NCI-H345 treated with DMSO at 0.1 percent for 48 hours (cell line): ENCODE measurements at regions not wholly inside any gene's neighbourhood (a gene's known extent, or its start where the extent isn't known, plus 50 kb on each side); places are given as distances from the start of the nearest gene placed in this dataset.
A peak's percentile ranks its signal among the peaks of the same experiment; 100 is the strongest.
"Not testable (repeated sequence)": the region's sequence is repeated elsewhere in the genome, so short reads cannot be mapped to it uniquely, and the experiment has no call there.

Experiments used
- DNase-seq: peaks from one replicate; lab custom pipeline; 2025; ENCODE audit not compliant: unreplicated experiment; lab: John Stamatoyannopoulos, UW

DNA sequence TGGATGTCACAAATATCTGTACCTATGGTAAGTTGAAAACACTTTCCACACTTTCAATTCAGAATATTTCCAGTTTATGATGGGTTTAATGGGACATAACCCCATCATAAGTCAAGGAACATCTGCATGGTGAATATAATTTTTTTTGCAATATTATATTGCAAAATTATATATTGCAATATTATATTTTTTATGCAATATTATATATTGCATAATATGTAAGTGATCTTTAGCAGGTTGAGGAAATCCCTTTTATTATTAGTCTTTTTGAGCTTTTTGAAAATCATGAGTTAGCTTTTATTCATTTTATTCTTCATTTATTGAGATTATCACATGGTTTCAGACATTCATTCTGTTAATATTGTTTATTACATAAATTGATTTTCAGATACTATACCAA, 342.2 kb upstream of the GALNT5 start:
- no peak for DNase-seq

DNA sequence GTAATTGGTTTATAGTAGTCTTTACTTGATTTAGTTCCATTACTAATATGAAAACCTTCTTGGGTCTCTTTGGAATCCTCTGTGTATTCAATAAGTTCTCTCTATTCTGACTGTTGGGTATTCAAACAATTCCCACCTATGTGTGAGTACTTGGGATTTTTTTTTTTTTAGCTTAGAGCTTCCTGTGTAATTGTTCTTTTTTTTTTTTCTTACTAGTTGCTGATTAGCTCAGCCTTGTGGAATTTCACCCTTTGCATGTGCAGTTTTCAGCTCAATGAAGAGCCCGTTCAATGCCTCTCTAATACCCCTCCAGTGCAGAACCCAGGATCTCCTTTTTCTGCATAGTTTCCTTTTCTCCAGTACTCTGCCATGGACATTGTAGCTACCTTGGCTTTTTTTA, 339.1 kb upstream of the GALNT5 start:
- DNase-seq: no peak

DNA sequence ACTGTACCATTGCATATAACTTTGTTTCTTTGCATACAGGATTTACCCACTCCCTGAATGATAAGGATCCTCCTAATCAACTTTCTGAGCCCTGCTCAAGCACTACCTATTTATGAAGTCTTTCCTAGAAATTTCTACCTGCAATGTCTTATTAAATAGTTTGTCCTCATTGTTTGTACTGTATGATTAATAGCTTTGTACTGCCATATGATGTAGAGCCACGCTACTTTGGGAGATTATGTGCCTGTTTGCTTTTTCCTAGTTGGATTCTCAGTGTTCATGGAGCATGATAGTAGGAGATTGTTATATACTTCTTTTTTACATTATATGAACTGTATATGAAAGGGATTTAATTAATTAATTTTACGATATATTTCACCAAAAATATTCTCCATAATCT, 327.1 kb upstream of the GALNT5 start:
- no peak for DNase-seq

DNA sequence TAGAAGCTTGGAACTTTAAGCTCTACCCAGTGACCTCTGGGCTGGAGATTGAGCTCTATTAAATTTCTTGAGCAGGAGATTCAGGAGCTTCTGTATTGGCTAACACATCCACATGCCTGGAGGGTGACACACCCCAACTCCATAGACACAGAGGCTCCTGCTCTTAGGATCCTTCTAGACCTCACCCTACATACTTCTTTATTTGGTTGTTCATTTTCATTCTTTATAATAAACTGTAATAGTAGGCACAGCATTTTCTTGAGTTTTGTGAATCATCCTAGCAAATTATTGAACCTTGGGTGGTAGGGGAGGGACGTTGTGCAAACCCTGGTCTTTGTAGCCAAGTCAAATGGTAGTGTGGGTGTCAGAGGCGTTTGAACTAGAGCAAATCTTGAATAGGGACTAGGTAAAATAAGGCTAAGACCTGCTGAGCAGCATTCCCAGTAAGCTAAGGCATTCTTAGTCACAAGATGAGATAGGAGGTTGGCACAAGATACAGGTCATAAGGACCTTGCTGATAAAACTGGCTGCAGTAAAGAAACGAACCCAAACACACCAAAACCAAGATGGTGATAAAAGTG, 323.8 kb upstream of the GALNT5 start:
- no peak for DNase-seq

DNA sequence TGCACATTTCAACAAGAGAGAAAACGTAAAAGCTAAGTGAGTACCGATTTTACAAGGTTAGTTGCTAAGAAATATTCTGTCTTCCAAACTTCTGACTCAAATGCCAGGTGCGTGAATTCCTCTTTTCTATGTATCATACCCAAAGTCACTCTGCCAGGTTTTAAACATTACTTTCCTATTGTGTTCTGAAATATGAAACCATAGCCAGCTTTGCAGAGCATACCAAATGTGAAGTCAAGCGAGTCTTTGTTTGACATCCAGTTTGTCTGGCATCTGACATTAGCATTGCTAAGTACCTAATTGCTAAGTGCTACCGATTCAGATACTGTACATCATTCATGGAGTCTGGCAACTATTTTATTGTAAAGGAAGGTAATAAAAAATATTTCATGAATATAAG, 321.9 kb upstream of the GALNT5 start:
- peak; percentile 80 for DNase-seq

DNA sequence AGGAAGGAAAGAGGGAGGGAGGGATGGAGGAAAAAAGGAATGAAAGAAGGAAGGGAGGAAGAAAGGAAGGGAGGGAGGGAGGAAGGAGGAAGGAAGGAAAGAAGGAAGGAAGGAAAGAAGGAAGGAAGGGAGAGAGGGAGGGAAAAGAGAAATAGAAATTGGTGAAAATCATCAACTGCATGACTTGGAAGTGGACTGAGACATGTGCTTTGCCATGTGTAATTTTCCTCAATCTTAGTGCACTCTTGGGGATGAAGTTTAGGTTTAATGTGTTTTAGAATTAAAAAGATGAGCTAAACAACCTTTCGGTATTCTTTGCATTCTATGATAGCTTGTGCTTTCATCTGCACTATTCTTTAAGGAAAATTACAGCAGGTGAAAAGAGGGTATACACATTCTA, 320.1 kb upstream of the GALNT5 start:
- DNase-seq: no peak

DNA sequence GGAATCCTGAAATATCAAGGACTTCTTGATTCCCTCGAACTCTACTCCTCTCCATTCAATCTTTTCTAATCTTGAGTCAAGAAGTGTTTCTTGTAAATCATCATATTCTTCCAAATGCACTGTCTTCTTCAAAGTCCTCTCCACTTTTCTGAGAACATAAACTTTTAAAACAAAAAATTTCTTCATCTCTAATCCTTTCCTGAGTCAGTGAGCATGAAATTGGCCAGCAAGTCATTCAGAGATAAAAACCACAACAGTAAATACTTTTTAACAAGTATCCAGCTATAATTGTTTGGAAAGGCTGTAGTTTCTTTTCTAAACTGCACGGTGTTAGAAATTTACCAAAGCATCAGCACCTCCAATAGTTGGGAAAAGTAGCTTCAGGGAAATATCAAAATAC, 312.6 kb upstream of the GALNT5 start:
- no peak for DNase-seq

DNA sequence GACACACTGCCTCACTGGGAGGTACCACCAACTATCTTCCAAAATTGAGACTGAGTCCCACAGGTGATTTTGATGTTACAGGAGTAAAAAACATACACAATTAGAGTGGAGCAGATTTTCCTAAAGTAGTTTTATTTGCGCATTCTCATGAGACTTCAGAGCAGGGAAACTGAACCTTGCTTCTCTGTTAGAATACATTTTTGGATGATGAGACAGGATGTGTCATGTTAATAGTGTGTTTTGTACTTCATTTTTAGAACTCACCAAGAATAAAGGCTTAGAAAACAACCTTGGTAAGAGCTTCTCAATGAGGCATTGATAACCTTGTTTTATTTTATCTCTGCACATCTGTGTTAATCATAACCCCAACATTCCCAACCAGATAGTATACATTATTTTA, 310.2 kb upstream of the GALNT5 start:
- no peak for DNase-seq

DNA sequence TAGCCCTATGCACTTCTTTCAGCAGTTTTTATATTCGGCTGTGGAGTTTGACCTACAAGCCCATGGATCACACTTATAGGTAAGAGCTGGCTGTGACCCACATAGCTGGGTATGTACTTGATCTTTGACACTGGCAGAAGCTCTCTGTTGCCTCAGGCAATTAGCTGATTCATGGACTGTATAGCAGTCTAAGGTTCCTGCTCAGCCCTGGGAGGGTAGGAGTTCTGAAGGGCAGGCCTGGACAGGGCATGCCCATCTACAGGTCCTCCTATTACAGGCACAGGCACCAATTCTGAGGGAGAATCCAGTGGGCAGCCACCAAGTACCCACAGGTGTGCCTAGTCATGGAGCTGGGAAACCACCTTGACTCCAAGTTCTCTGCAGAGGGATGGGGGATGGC, 301.8 kb upstream of the GALNT5 start:
- no peak for DNase-seq

DNA sequence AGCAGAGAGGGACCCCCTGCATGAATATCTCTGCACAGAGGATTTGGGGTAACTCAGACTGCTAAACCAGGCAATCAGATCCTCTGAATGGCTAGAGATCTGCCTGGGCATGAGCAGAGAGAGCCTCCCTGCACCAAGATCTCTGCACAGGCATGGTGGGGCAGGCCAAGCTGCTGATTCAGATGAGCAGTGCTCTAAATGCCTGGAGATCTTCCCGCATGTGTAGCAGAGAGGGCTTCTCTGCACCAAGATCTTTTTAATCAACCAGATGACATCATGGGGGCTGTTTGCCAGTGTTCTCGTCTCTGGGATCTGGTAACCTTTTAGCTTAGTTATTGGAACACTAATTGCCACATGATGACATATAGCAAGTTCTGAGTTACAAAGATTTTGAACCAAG, 301.3 kb upstream of the GALNT5 start:
- DNase-seq: no peak

DNA sequence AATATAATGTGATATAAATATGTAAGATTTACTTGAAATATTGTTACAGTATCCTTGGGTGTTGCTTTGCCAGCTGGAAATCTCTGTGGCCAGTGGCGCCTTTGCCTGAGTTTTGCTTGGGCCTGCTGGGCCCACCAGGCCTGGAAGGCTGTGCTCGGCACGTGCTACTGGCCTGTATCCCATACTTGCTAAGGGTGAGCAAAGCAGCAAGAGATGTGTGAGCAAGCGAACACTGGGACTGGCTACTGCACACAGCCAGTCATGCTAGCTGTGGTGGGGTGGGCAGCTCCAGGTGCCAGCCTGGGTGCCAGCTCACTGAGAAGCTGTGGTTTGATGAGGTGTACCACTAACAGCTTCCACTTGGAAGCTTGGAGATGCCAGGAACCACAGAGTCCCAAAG, 299.1 kb upstream of the GALNT5 start:
- no peak for DNase-seq

DNA sequence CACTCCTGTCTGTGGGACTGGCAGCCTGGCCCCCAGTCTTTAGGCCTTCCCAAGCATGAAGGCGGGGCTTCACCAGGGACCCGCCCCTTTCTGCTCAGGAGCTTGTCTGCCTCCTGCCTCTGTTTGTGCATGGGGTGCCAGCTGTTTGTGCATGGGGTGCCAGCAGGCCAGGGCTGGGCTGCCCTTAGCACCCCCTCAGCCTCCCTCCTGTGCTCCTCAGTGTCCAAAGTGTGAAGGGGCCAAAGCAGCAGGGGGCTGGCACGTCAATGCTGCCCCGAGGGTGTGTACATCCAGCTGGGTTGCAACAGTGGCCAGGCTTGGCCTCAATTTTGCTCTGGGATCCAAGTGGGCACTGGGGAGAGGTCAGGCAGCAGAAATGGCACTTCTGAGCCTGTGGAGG, 298.0 kb upstream of the GALNT5 start:
- no peak for DNase-seq

DNA sequence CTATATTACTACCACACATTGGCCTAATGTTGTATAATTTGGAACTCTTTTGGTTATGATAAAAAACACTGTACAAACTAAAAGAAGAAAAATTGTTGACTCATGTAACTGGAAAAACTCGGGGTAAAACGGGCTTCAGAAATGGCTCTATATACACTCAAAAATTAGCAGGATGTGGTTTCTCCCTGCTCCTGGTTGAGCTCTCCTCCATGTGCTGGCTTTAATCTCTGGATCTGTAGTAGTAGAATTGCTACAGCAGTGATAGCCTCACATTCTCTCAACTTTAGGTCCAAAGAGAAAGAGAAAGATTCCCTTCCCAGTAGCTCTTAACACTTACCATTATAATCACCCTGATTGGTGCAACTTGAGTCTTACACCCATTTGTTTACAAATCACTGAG, 274.9 kb upstream of the GALNT5 start:
- DNase-seq: no peak

DNA sequence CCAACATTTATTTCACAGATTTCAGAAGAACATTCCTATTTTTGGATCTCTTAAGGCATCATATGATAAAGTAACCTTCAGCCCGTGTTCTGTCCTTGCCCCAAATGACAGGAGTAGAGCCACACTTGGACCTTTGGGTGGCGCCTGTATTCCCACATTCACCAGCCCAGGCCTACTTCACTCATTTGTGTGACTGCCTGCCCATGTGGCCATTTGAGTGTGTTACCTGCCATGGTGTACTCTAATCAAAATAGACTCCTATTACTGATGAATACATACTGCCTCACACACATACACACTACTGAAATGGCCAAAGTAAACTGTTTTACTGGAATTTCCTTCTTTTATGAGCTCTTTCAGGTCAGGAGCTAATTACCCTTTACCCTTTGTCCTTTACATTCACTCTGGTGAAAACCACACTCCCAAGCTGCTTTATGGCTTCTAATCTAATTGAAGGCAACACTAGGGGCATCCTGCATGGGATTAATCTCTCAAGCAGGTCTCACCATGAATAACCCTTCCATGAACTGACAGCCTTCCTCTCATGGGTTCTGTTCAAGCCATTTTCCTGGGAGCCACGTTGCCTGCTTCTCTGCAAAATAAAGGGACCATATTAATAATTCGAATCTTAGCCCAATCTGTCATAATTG, 271.0 kb upstream of the GALNT5 start:
- DNase-seq: no peak

DNA sequence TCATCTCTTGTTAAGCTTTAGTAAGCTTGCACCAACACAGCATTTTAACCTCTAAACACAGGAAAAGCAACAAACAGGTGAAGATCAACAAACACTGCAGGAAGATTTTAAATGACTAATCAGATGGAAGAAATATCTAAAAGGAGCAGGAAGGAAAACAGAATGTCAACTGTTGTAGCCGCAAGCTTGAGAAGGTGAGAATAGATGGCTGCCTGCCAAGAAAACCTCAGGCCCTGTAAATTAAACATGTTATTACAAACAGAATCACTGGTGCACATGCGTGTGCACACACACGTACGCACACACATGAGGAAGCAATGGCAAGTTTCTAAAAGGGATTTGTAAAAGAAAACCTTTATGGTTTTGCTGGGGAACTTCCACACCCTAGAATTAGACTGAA, 257.8 kb upstream of the GALNT5 start:
- DNase-seq: peak; percentile 42

DNA sequence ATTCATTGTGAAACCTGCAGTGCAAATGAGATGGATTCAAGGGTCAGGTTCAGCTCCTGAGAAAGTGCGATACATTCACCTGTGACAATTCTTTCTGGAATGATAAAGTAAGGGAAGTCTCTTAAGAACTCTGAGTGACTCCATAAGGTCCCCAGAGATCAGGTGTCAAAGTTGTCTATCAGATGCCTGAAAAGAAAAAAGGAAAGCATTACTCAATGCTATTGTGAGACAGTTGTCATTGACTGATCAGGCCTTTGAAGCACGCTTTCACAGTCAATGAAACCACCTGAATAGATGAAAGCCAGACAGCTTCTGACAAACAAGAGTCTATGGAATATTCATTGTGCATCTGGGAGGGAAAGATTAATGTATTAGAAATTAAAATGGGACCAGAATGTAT, 252.7 kb upstream of the GALNT5 start:
- DNase-seq: no peak

DNA sequence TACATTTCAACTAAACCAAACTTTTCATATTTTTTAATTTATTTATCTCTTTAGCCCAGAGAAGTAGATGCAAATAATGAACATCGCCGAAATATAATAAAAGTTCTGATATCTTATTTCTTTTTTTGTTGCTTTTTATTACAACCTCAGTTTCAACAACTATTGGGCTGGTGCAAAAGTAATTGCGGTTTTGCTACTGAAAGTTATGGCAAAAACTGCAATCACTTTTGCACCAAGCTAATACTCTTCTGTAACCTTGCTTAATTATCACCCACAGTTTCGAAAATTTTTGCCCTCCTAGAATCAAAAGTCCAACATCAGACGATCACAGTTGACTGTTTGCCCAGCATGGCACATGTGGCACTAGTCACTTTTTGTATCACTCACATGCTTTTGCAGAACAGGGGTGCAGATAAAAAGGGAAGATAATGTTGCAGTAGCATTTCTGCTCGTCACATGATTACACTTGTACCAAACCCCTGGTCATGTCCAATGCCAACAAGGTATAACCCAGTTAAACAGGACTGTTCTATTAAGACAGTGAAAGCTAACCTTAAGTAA, 242.4 kb upstream of the GALNT5 start:
- DNase-seq: no peak

DNA sequence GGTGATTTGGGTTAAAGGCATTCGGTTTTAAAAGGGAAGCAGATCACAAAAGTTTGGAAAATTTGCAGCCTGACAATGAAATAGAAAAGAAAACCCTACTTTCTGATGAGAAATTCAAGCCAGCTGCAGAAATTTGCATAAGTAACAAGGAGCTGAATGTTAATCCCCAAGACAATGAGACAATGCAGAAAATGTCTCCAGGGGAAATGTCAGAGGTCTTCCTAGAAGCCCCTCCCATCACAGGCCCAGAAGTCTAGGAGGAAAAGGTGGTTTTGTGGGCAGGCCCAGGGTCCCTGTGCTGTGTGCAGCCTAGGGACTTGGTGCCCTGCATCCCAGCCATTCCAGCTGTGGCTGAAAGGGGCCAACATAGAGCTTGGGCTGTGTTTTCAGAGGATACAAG, 234.2 kb upstream of the GALNT5 start:
- not testable (repeated sequence) for DNase-seq

DNA sequence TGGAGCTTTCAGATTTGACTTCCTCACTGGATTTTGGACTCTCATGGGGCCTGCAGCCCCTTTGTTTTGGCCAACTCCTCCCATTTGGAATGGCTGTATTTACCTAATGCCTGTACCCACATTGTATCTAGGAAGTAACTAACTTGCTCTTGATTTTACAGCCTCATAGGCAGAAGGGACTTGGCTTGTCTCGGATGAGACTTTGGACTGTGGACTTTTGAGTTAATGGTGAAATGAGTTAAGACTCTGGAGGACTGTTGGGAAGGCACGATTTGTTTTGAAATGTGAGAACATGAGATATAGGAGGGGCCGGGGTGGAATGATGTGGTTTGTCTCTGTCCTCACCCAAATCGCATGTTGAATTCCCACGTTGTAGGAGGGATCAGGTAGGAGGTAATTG, 233.4 kb upstream of the GALNT5 start:
- DNase-seq: no peak

DNA sequence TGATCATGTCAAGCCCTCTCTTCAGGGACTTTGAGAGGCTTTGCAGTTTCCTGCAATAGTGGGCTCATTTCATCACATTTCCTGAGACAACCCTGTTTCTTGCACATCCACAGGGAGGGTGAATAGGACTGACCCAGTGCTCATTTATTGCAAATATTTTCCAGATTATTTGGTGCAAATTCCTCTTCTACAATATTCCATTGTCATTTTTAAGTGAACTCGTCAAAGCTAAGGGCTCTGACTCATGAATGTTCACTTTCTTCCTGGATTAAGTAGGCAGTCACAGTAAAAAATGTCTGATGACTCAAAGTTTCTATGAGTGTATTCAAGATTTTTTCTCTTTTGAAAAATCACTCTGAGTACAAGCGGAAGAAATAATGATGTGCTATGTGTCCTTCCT, 225.5 kb upstream of the GALNT5 start:
- no peak for DNase-seq

DNA sequence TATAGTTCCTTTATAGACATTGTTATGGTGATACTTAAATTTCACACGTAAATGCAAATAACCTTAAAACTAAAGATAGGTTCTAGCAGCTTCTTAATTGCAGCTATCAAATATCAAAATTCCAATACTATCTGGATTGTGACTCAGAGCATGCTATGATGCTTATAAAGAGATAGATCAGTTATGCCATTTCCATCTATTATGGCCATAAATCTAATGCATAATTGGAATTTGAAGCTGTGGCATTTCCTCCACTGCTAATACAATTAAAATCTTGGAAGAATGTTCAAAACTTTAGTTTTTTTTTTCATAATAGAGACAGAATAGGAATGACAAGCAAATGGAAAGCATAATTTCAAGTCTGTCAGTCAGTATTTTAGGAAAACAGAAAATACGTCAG, 220.8 kb upstream of the GALNT5 start:
- DNase-seq: no peak

DNA sequence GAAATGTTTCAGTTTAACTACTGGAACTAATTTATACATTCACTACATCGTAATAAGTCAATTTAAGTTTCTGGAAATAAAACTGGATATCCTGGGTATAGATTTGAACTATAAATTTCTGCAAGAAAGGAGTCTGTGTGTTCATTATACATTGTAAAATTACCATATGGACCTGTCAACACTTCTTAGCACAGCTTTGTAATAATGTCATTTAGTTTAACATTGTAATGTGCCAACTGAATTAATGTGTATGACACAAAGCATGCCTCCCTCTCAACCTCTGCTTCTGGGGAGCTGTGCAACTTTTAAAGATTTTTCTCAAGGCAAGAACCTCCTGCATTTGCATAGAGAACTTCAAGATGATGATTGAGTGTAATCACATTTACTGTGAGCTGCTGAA, 213.7 kb upstream of the GALNT5 start:
- DNase-seq: no peak

DNA sequence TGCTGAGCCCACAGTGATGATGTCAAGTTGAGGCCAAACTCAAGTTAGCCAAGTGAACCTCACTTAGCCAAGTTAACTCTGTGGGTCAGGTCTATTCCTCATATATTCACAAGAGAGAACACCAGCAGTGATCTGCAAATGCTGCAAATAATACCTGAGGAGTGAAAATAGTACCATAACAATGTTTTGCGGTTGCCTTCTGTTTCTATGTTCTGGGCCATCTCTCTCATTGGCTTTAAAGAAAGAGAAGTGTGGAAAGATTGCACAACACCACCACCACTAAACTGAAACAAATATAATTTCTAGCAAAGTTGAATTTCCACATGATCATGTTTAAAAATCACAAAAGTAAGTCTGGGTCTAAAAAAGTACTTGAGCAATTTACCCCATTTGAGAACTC, 211.1 kb upstream of the GALNT5 start:
- DNase-seq: no peak
